GM13976 (cell line): ENCODE measurements at regions not wholly inside any gene's neighbourhood (a gene's known extent, or its start where the extent isn't known, plus 50 kb on each side); places are given as distances from the start of the nearest gene placed in this dataset.

Experiments used
- DNase-seq: peaks from one replicate; pipeline ENCODE4 v3.0.0; 2012; ENCODE audit warnings: low spot score
- in situ Hi-C: fragments of 300-500 bp; cut with MboI; formaldehyde crosslinking; loops from one replicate; pipeline ENCODE4 v1.12.0; 2022; ENCODE audit warnings: low sequenced_read_pairs, mixed read lengths, inconsistent platforms; ENCODE audit not compliant: unreplicated experiment
- TF ChIP-seq, protein P1 (sequence below): IDR thresholded peaks from 2 replicates; pipeline ENCODE4 v1.5.1; 2012; ENCODE audit warnings: borderline replicate concordance, mild to moderate bottlenecking; ENCODE audit not compliant: insufficient read depth; ENCODE audit errors: extremely low read depth, missing control alignments, control extremely low read depth

DNA sequence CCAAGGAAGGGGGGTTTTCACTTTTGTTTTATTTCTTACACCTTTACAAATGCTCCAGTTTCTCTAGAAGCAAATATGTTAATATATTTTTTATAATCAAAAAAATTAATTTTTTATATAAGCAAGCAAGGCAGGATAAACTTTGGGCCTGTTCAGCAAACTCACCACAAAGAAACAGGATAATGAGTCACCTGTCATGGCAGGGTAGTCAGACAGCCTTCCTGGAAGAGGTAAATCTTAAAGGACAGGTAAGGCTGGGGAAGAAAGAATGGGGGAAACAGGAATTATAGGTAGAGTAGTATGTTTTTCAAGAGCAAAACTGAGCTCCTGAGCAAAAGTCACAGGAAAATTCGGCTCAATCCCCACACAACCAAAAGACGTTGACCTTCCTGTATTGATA is 186.3 kb upstream of the SOX9 start:
- in situ Hi-C loops: no loop called here
- TF ChIP-seq, protein P1, sequence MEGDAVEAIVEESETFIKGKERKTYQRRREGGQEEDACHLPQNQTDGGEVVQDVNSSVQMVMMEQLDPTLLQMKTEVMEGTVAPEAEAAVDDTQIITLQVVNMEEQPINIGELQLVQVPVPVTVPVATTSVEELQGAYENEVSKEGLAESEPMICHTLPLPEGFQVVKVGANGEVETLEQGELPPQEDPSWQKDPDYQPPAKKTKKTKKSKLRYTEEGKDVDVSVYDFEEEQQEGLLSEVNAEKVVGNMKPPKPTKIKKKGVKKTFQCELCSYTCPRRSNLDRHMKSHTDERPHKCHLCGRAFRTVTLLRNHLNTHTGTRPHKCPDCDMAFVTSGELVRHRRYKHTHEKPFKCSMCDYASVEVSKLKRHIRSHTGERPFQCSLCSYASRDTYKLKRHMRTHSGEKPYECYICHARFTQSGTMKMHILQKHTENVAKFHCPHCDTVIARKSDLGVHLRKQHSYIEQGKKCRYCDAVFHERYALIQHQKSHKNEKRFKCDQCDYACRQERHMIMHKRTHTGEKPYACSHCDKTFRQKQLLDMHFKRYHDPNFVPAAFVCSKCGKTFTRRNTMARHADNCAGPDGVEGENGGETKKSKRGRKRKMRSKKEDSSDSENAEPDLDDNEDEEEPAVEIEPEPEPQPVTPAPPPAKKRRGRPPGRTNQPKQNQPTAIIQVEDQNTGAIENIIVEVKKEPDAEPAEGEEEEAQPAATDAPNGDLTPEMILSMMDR: no peak
- DNase-seq: no peak

DNA sequence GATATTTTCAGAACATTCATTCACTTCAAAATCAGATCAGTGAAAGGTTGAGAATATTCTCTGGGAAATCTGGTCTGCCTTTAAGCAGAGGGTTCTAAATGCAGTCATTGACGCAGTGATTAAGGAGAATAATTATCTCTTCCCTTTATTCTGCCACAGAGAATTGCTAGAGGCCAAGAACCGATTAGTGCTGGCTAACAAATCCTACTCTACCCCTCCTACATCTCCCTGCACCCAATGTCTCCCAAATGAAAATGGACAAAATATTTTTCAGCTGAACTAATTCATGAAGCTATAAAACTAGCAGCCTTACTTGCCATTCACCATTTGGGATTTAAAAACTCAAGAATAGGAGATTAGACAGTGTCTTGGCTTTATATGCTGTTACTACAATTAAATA is 185.5 kb upstream of the SOX9 start:
- no peak for DNase-seq
- TF ChIP-seq, protein P1: no peak
- in situ Hi-C loops: no loop called here

DNA sequence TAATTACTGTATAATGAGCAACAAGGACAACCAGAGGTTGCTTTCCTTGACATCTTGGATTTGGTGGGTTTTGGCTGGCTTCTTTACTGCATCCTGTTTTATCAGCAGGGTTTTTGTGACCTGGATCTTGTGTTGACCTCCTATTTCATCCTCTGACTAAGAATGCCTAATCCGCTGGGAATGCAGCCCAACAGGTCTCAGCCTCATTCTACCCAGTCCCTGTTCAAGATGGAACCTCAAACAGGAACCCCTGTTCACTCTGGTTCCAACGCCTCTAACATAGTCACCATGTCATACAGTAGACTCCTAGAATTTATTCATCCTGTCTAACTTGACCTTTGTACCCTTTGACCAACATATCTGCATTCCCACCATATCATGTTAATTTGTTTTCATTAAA is 183.8 kb upstream of the SOX9 start:
- DNase-seq: no peak
- in situ Hi-C loops: no loop called here
- TF ChIP-seq, protein P1: no peak

DNA sequence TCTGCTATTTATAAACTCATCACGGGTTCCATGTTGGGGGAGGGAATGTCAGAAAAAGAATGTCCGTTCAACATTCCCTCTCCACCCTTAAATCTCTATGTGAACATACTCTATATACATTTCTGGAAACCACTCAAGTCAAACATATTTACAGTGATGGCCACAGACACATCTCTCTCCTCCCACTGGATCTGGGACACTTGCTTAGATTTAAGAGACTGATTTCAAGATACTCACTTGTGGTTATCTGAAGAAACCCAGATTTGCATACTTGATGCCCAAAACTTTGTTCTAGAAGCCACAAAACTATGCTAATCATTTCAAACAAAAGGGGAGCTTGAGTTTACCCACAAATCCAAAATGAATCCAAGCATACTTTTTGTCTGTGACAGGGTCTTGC is 182.9 kb upstream of the SOX9 start:
- in situ Hi-C loops: no loop called here

DNA sequence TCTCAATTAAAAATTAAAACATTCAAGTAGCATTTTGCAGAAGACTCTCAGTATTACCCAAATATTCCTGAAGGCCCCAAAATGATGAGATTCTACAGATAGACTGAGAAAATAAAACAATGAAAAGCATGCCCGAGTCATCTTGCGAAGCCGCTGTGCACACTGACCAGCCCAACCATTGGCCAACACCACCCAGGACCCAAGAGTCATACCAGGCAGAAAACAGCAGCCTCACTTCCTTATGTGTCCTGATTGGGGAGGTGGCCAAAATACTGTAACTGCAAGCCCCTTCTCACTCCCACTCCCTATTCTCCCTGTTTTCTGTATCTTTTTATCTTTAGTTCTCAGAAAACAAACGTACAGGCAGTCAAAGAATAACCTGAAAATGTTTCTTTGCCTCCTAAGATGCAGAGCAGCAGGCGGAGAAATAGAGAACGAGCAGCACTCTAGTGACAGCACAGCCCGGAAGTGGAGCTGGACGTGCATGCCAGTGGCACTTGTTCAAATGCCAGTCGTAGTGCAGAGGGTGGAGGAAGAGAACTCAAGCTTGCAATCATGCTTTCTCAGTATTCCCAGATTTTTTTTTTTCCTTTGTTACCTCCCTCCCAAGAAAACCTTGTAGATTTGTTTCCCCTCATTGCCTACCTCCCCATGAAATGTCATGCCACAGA is 182.3 kb upstream of the SOX9 start:
- no peak for DNase-seq
- in situ Hi-C loops: no loop called here
- TF ChIP-seq, protein P1: no peak

More for the DNA sequence above, 182.9 kb upstream of the SOX9 start:
- TF ChIP-seq, protein P1: no peak
- no peak for DNase-seq

DNA sequence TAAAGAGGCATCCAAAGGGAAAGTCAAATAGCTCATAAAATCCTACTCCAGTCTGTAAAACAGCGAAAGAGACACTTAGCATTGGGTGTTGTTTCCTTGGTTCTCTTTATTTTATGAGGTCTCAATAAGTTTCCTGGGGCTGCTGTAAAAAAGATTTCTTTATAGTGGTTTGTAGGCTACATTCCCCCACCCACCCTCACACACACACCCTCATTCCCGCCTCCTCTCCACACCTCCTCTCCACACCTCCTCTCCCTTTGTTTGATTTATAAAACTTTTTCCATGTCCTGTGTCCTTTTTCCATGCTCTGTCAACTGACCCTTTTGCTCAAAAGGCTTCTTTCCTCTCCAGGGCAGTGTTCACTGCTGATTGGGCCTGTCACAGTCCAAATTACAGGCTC is 178.9 kb upstream of the SOX9 start:
- in situ Hi-C loops: no loop called here
- TF ChIP-seq, protein P1: no peak
- no peak for DNase-seq
